ENCODE measurements at regions not wholly inside any gene's neighbourhood (a gene's known extent, or its start where the extent isn't known, plus 50 kb on each side); places are given as distances from the start of the nearest gene placed in this dataset.

DNA sequence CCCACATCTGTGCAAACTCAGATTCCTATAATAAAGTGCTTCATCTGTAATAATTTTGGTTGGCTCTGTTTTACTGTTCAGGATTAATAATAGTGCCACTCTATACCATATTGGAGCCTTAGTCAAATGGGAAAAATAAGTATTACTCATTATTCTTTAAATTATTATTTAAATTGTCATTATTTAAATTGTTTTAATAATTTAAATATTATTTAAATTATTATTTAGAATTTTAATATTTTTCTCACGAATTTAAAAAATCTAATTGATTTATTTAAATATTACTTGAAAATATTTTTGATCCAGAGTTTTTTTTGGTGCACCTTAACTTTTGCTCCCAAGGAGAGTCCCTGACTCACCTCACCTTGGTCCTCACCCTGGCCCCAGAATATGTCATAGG is 245.7 kb upstream of the MDGA2 start:
- no peak overlapping the region for H3K4me2 ChIP-seq (replicated peaks; ENCODE audit: extremely low read depth, low read length, poor library complexity, severe bottlenecking)
- TF ChIP-seq CTCF (IDR thresholded peaks at IDR 0.05): no peak
- no peak overlapping the region for H3K4me3 ChIP-seq (replicated peaks in 1 of 3; ENCODE audit: low read depth in 2 of 3, low read length in 3 of 3)
- no peaks in the 10 kb centered on the region for H3K27me3 Mint-ChIP-seq (ENCODE audit: low read depth in 3 of 3)
- H3K27ac ChIP-seq (ENCODE audit: low read depth in 1 of 2, low read length in 2 of 2): no peak overlapping the region
- DNase-seq: no peak
- intact Hi-C loops (cut with micrococcal nuclease): no loop called here
- no peak overlapping the region for H3K4me3 Mint-ChIP-seq
- no peaks in the 10 kb centered on the region for H3K36me3 ChIP-seq (replicated peaks in 1 of 2; ENCODE audit: control insufficient read depth in 1 of 2, insufficient read depth in 2 of 2, low read length in 2 of 2)
- no peak overlapping the region for H2AFZ ChIP-seq (ENCODE audit: insufficient read depth, low read depth, low read length, poor library complexity, severe bottlenecking)
- no peak overlapping the region for H3K27ac Mint-ChIP-seq
- no peaks in the 10 kb centered on the region for H3K4me1 ChIP-seq (ENCODE audit: control insufficient read depth in 1 of 2, insufficient read depth in 2 of 2, low read length in 2 of 2)
- no peaks in the 10 kb centered on the region for H3K79me2 ChIP-seq (ENCODE audit: insufficient read depth, low read length)
- WGBS (ENCODE audit: insufficient coverage): no CpG with 5 or more reads among the region's 1 CpG
- H3K27me3 ChIP-seq (ENCODE audit: control insufficient read depth in 2 of 2, insufficient read depth in 2 of 2, low read length in 2 of 2): no peaks in the 10 kb centered on the region
- H3K9ac ChIP-seq (ENCODE audit: insufficient read depth, low read length, poor library complexity, severe bottlenecking): no peak overlapping the region
- H3K9me3 ChIP-seq (replicated peaks in 1 of 2; ENCODE audit: control insufficient read depth in 1 of 2, insufficient read depth in 1 of 2, low read length in 2 of 2): no peaks in the 10 kb centered on the region
- no peaks in the 10 kb centered on the region for H4K20me1 ChIP-seq (ENCODE audit: insufficient read depth, low read length)
- H3K36me3 Mint-ChIP-seq: no peaks in the 10 kb centered on the region
- H3K4me1 Mint-ChIP-seq: no peaks in the 10 kb centered on the region
- H3K9me3 Mint-ChIP-seq: peaks cover 0 to 3% (median 0%) of the 10 kb centered on the region in 7 donors

DNA sequence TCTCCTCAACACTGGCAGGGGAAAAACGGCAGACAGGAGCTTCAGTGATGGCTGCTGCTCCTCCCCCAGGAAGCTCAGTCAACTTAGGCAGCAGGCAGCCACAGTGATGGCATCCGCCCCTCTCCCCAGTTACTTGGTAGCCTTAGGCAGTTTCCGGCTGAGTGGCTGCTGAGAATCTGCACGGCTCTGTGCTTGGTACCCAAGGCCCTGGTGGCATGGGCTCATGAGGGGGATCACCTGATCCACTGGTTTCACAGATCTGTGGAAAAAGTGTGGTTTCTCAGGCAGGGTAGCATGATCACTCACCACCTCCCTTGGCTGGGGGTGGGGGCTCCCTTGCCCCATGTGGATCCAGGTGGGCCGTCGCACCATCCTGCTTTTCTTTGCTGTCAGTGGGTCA is 244.6 kb upstream of the MDGA2 start:
- Histone ChIP-seq H3K9ac (ENCODE audit: insufficient read depth, low read length, poor library complexity, severe bottlenecking) (no peak overlapping the region), H3K4me3 (replicated peaks in 1 of 3; ENCODE audit: low read depth in 2 of 3, low read length in 3 of 3) (no peak overlapping the region), H3K79me2 (ENCODE audit: insufficient read depth, low read length) (no peaks in the 10 kb centered on the region), H3K9me3 (replicated peaks in 1 of 2; ENCODE audit: control insufficient read depth in 1 of 2, insufficient read depth in 1 of 2, low read length in 2 of 2) (no peaks in the 10 kb centered on the region), H2AFZ (ENCODE audit: insufficient read depth, low read depth, low read length, poor library complexity, severe bottlenecking) (no peak overlapping the region), H3K27me3 (ENCODE audit: control insufficient read depth in 2 of 2, insufficient read depth in 2 of 2, low read length in 2 of 2) (no peaks in the 10 kb centered on the region), H3K27ac (ENCODE audit: low read depth in 1 of 2, low read length in 2 of 2) (no peak overlapping the region), H3K36me3 (replicated peaks in 1 of 2; ENCODE audit: control insufficient read depth in 1 of 2, insufficient read depth in 2 of 2, low read length in 2 of 2) (no peaks in the 10 kb centered on the region), H3K4me2 (replicated peaks; ENCODE audit: extremely low read depth, low read length, poor library complexity, severe bottlenecking) (no peak overlapping the region), H4K20me1 (ENCODE audit: insufficient read depth, low read length) (no peaks in the 10 kb centered on the region), H3K4me1 (ENCODE audit: control insufficient read depth in 1 of 2, insufficient read depth in 2 of 2, low read length in 2 of 2) (no peaks in the 10 kb centered on the region)
- intact Hi-C loops (cut with micrococcal nuclease): no loop called here
- Mint-ChIP-seq H3K27ac (no peak overlapping the region), H3K27me3 (ENCODE audit: low read depth in 3 of 3) (no peaks in the 10 kb centered on the region), H3K36me3 (no peaks in the 10 kb centered on the region), H3K4me3 (no peak overlapping the region), H3K9me3 (no peaks in the 10 kb centered on the region), H3K4me1 (no peaks in the 10 kb centered on the region)
- TF ChIP-seq CTCF (IDR thresholded peaks at IDR 0.05): no peak
- no peak for DNase-seq
- 80% methylated on average over 4 of the region's 6 CpGs for WGBS (ENCODE audit: insufficient coverage)
